GM13976 (cell line): ENCODE measurements at regions not wholly inside any gene's neighbourhood (a gene's known extent, or its start where the extent isn't known, plus 50 kb on each side); places are given as distances from the start of the nearest gene placed in this dataset.

Experiments
- DNase-seq: peaks from one replicate; pipeline ENCODE4 v3.0.0; 2012; ENCODE audit warnings: low spot score
- in situ Hi-C: fragments of 300-500 bp; cut with MboI; formaldehyde crosslinking; loops from one replicate; pipeline ENCODE4 v1.12.0; 2022; ENCODE audit warnings: low sequenced_read_pairs, mixed read lengths, inconsistent platforms; ENCODE audit not compliant: unreplicated experiment
- TF ChIP-seq, protein P1 (sequence below): IDR thresholded peaks from 2 replicates; pipeline ENCODE4 v1.5.1; 2012; ENCODE audit warnings: borderline replicate concordance, mild to moderate bottlenecking; ENCODE audit not compliant: insufficient read depth; ENCODE audit errors: extremely low read depth, missing control alignments, control extremely low read depth

DNA sequence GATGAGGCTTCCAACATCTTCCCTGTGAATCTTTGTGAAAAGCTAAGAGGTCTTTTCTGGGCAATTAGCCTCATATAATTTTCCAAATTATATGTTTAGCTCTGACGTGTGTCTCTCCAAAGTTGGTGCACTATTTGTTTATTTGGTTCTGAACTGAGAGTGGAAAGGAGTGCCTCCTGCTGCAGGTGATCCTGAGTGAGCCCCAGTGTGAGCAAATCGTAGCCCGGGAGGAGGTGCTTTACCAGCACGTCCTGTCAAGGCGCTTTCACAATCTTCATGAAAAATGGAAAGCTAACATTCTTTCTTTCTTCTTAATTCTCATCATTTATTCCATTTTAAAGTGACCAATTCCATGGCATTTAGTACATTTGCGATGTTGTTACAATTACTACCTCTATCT is 231.9 kb downstream of the BMP2 start:
- in situ Hi-C loops, result no loop called here
- no peak for DNase-seq
- TF ChIP-seq, protein P1, sequence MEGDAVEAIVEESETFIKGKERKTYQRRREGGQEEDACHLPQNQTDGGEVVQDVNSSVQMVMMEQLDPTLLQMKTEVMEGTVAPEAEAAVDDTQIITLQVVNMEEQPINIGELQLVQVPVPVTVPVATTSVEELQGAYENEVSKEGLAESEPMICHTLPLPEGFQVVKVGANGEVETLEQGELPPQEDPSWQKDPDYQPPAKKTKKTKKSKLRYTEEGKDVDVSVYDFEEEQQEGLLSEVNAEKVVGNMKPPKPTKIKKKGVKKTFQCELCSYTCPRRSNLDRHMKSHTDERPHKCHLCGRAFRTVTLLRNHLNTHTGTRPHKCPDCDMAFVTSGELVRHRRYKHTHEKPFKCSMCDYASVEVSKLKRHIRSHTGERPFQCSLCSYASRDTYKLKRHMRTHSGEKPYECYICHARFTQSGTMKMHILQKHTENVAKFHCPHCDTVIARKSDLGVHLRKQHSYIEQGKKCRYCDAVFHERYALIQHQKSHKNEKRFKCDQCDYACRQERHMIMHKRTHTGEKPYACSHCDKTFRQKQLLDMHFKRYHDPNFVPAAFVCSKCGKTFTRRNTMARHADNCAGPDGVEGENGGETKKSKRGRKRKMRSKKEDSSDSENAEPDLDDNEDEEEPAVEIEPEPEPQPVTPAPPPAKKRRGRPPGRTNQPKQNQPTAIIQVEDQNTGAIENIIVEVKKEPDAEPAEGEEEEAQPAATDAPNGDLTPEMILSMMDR, result no peak

DNA sequence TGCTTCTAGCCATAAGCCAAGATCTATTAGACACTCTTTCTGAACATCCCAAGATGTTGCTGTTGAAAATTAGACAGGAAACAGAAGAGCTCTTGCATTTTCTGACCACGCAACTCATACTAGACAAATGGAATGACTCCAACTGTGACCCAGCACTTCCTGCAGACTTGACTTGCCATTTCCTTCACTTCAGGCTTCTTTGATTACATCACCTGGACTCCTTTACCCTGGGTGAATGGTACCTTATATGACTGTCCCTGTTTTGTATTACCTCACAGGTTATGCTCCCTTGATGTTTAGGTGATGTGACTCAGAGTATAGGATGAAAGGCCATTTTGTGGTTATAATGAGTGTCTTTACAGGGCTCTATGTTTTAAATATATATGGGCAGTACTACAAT is 236.1 kb downstream of the BMP2 start:
- DNase-seq, result no peak
- in situ Hi-C loops, result no loop called here
- TF ChIP-seq, protein P1, result no peak

DNA sequence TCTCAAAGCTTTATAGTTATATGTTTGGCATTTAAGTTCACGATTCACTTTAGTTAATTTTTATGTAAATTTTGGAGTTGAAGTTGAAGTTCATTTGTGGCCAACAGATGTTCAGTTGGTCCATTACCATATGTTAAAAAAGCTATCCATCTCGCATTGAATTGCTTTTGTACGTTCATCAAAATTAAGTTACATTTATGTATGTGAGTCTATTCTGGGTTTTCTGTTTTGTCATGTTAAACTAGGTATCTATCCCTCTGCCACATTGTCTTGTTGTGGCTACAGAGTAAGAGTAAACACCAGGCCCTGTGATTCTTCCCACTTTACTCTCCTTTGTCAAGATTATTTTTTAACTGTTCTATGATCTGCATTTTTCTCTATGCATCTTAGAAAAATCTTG is 237.3 kb downstream of the BMP2 start:
- in situ Hi-C loops, result no loop called here
- TF ChIP-seq, protein P1, result no peak
- no peak for DNase-seq

DNA sequence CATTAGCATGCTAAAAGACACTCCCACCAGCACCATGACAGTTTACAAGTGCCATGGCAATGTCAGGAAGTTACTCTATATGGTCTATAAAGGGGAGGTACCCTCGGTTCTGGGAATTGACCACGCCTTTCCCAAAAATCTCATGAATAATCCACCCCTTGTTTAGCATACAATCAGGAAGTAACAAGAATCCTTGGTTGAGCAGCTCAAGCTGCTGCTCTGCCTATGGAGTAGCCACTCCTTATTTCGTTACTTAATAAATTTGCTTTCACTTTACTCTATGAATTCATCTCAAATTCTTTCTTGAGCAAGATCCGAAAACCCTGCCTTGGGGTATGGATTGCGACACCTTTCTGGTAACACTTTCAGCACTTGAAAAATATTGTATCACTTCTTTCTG is 243.0 kb downstream of the BMP2 start:
- no peak for DNase-seq
- in situ Hi-C loops, result no loop called here
- TF ChIP-seq, protein P1, result no peak

DNA sequence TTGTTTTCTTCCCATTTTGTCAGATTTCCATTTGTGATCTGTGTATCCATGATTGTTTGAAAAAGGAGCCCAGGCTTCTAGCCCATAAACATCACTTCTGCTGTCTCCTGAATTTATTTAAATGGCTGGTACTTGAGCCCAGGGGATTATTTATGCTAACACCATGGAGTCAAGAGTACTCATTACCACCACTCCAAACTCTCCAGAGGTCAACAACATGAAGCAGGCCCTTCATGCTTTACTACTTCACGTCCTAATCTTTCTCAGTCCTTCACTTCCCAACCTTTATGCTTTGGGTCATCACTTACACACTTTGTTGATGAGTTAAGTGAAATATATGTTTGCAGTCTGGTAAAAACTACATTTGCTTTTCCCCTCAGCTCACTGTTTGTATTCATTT is 247.8 kb downstream of the BMP2 start:
- in situ Hi-C loops, result no loop called here
- TF ChIP-seq, protein P1, result no peak
- no peak for DNase-seq

DNA sequence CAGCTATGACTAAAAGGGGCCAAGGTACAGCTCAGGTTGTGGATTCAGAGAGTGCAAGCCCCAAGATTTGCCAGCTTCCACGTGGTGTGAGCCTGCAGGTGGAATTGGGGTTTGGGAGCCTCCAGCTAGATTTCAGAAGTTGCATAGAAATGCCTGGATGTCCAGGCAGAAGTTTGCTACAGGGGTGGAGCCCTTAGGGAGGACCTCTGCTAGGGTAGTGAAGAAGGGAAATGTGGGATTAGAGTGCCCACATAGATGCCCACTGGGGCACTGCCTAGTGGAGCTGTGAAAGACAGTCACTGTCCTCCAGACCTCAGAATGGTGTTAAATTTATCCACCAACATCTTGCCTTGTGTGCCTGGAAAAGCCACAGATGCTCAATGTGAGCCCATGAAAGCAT is 255.1 kb downstream of the BMP2 start:
- in situ Hi-C loops, result no loop called here
- TF ChIP-seq, protein P1, result no peak
- no peak for DNase-seq

DNA sequence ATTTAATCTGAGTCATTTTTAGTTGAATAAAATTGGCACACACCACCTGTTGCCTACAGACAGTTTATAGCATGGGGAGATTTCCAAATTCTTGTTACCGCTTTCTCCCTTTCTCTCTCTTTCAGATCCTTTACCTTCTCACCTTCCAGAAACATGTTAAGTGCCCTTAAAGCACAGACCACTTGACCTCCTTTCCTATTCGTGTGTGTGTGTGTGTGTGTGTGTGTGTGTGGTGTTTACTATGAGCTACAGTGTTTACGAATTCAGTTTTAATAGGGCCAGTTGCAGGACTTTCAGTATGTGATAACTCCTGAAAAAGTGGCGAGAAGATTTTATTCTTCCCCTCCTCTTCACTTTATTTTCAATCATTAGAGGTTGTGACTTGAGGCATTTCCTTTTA is 258.1 kb downstream of the BMP2 start:
- in situ Hi-C loops, result no loop called here
- TF ChIP-seq, protein P1, result no peak
- DNase-seq, result no peak
